Neutrophil (primary cell): ENCODE measurements at regions not wholly inside any gene's neighbourhood (a gene's known extent, or its start where the extent isn't known, plus 50 kb on each side); places are given as distances from the start of the nearest gene placed in this dataset.

Source experiments
- H3K27ac ChIP-seq: fragments of 200-600 bp; sonication (generic); 2 replicates; pipeline ENCODE4 v1.5.1; 2016; ENCODE audit warnings: mild to moderate bottlenecking, moderate library complexity
- H3K27me3 ChIP-seq: fragments of 200-600 bp; sonication (generic); 2 replicates; pipeline ENCODE4 v1.6.0; 2016; ENCODE audit warnings: mild to moderate bottlenecking
- H3K36me3 ChIP-seq: fragments of 200-600 bp; sonication (generic); 2 replicates; pipeline ENCODE4 v1.5.1; 2017
- H3K4me1 ChIP-seq, 2 experiments: fragments of 200-600 bp in 1 of 2; sonication (generic) in 1 of 2; 1 replicate in 1 of 2; 2 replicates in 1 of 2; pipeline versions ENCODE4 v1.5.1 to v1.6.1; 2013 to 2016; ENCODE audit warnings: low read depth in 1 of 2, low read length in 1 of 2, mild to moderate bottlenecking in 1 of 2, moderate library complexity in 1 of 2; ENCODE audit not compliant: control insufficient read depth in 1 of 2, insufficient read depth in 1 of 2
- H3K4me3 ChIP-seq, 2 experiments: fragments of 200-600 bp in 1 of 2; sonication (generic) in 1 of 2; 1 replicate in 1 of 2; 2 replicates in 1 of 2; pipeline ENCODE4 v1.5.1; 2013 to 2016; ENCODE audit warnings: low read depth in 1 of 2, low read length in 1 of 2, mild to moderate bottlenecking in 1 of 2, moderate library complexity in 1 of 2
- H3K9me3 ChIP-seq: fragments of 200-600 bp; sonication (generic); 2 replicates; pipeline ENCODE4 v1.5.1; 2016
- CTCF ChIP-seq: fragments of 200-600 bp; sonication (generic); IDR thresholded peaks from 2 replicates; pipeline ENCODE4 v1.5.1; 2016; ENCODE audit warnings: antibody characterized with exemption

DNA sequence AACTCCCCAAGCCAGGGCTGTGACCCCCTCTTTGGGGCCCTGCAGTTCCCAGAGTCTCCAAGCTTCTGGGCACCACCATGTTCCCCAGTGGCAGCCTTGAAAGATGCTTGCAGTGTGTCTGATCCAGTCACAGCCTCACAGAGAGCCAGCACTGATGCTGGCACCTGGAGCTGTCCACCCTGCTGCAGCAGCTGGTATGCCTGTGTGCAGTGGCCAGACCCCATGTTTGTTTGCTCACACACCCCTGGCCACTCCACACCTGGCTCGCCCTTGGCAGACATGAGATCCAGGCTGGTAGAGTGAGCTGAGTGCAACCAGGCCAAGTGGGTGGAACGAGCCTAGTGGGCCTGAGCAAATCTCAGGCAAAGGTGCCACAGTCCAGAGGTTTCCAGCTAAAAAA is 106.0 kb downstream of the C9orf50 start:
- peaks cover 13% of the 10 kb centered on the region for H3K9me3 ChIP-seq
- no peaks in the 10 kb centered on the region for H3K4me1 ChIP-seq
- TF ChIP-seq CTCF = no peak
- no peaks in the 10 kb centered on the region for H3K36me3 ChIP-seq
- H3K4me3 ChIP-seq = no peak overlapping the region
- H3K27me3 ChIP-seq = no peaks in the 10 kb centered on the region
- H3K27ac ChIP-seq = no peak overlapping the region

- no peaks in the 10 kb centered on the region for H3K36me3 ChIP-seq
Measured at GRCh38 chr9:129514497-129514867, 106.4 kb downstream of the C9orf50 start.

DNA sequence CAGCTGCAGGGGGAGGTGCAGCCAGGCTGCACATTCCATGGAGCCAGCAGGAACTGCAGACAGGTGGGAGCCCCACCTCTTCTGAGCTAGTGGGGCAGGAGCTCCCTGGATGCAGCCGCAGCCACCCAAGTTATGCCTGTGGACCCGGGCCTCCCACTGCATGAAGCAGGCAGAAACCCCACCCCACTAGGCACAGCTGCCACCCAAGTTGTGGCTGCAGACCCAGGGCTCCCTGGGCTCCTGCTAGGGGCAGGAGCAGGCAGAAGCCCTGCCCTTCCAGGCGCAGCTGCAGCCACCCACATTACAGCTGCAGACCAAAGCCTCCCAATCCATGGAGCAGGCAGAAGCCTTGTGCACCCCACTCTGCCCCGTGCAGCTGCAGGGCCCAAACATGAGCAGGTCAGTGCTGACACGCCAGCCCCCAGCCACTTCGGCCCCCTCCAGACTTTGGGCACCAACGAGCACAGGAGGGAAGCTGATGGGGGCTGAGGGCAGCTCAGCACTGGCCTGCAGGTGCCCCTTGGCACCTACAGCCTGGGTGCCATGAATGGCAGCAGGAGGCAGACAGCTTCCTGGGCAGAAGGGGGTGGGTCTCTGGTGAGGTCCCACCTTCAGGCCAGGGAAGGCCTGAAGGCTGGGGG is 106.9 kb downstream of the C9orf50 start:
- no peak overlapping the region for H3K4me3 ChIP-seq
- H3K4me1 ChIP-seq = no peaks in the 10 kb centered on the region
- TF ChIP-seq CTCF = no peak
- peaks cover 13% of the 10 kb centered on the region for H3K9me3 ChIP-seq
- no peak overlapping the region for H3K27ac ChIP-seq
- no peaks in the 10 kb centered on the region for H3K36me3 ChIP-seq
- H3K27me3 ChIP-seq = no peaks in the 10 kb centered on the region

More at GRCh38 chr9:129514497-129514867, 106.4 kb downstream of the C9orf50 start:
- Histone ChIP-seq H3K9me3 (peaks cover 13% of the 10 kb centered on the region), H3K4me3 (no peak overlapping the region), H3K4me1 (no peaks in the 10 kb centered on the region), H3K27ac (no peak overlapping the region), H3K27me3 (no peaks in the 10 kb centered on the region)
- no peak for TF ChIP-seq CTCF

DNA sequence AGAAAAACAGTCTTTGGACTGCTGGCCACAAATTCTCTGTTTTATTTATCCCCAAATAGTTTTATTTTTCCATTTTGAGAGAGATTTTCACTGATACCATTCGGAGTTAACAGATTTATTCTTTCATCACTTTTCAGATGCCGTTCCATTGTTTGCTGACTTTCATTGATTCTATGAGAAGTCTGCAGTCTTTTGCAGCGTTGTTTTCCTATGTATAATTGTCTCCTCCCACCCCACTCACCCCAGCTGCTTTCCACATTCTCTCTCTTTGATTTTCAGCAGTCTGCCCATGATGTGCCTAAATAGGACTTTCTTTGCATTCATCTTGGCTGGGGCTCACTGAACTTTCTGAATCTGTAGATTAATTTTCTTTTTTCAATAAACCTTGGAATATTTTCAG is 107.6 kb downstream of the C9orf50 start:
- H3K9me3 ChIP-seq = peaks cover 13% of the 10 kb centered on the region
- H3K27me3 ChIP-seq = no peaks in the 10 kb centered on the region

DNA sequence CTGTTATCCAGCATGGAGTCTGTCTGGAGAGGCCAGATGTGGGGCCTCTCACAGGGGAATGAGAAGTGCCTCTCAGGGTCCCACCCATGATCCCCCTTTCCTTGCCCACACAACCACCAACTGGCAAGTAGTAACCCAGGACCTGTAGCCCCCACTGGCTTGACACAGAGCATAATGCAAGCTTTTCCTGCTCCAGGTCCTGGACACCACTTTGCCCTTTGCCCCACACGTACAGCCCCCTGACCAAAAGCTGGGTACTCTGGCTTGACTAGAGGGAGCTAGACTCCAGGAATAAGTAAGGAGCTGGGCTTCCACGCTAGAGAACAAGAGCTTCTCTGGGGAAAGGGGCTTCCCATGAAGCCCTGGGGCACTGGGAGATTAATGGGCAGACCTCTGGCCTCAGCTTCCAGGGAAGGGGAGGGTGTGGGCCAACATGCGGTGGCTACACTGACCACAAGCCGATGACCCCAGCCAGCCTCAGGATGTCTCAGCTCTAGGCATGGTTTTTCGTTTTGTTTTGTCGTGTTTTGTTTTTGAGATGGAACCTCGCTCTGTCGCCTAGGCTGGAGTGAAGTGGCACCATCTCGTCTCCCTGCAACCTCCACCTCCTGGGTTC is 109.5 kb downstream of the C9orf50 start:
- Histone ChIP-seq H3K36me3 (no peaks in the 10 kb centered on the region), H3K27ac (no peak overlapping the region), H3K4me1 (no peaks in the 10 kb centered on the region), H3K9me3 (peaks cover 13% of the 10 kb centered on the region), H3K27me3 (no peaks in the 10 kb centered on the region), H3K4me3 (no peak overlapping the region)
- TF ChIP-seq CTCF = no peak

More for the DNA sequence above, 107.6 kb downstream of the C9orf50 start:
- H3K4me3 ChIP-seq = no peak overlapping the region
- TF ChIP-seq CTCF = no peak
- no peaks in the 10 kb centered on the region for H3K4me1 ChIP-seq
- no peak overlapping the region for H3K27ac ChIP-seq
- no peaks in the 10 kb centered on the region for H3K36me3 ChIP-seq
